Activated CD4-positive, alpha-beta T cell treated with anti-CD3 and anti-CD28 coated beads for 36 hours (primary cell): ENCODE measurements at regions not wholly inside any gene's neighbourhood (a gene's known extent, or its start where the extent isn't known, plus 50 kb on each side); places are given as distances from the start of the nearest gene placed in this dataset.

Source experiments
- ATAC-seq: fragments of 200-7000 bp; cut with Tn5 transposase; one replicate; pipeline ENCODE4 v1.10.0; 2021; ENCODE audit warnings: mild to moderate bottlenecking, moderate library complexity
- CTCF ChIA-PET: fragments of 350-600 bp; sonication (Branson Sonifier 250); formaldehyde crosslinking; loops from one replicate; lab custom pipeline; 2021; ENCODE audit warnings: antibody characterized with exemption; lab: Charles Lee
- POLR2A ChIA-PET: fragments of 350-600 bp; sonication (Branson Sonifier 250); formaldehyde crosslinking; loops from one replicate; lab custom pipeline; 2021; ENCODE audit warnings: antibody characterized with exemption, inconsistent platforms; lab: Charles Lee
- DNase-seq: peaks from one replicate; pipeline ENCODE4 v3.0.0-alpha.2; 2020
- H3K27ac Mint-ChIP-seq: one replicate; pipeline ENCODE4 v1.8.0; 2021; ENCODE audit warnings: mixed read lengths
- H3K27me3 Mint-ChIP-seq: one replicate; pipeline ENCODE4 v1.8.0; 2021; ENCODE audit warnings: mixed read lengths
- H3K36me3 Mint-ChIP-seq: one replicate; pipeline ENCODE4 v1.8.0; 2021; ENCODE audit warnings: low read depth, mixed read lengths
- H3K4me1 Mint-ChIP-seq: one replicate; pipeline ENCODE4 v1.8.0; 2021; ENCODE audit warnings: mixed read lengths
- H3K4me3 Mint-ChIP-seq: one replicate; pipeline ENCODE4 v1.8.0; 2021; ENCODE audit warnings: mild to moderate bottlenecking, moderate library complexity, mixed read lengths
- H3K9me3 Mint-ChIP-seq: one replicate; pipeline ENCODE4 v1.8.0; 2021; ENCODE audit warnings: low read depth, mixed read lengths
- intact Hi-C, 2 experiments: fragments of 100-400 bp; cut with DNase I in 1 of 2; cut with micrococcal nuclease in 1 of 2; formaldehyde crosslinking; loops; one replicate each; pipeline versions ENCODE4 v1.14.2 to v1.15.1; 2022 to 2024; cut with DNase I, micrococcal nuclease

GRCh38 chr7:45982132-45982531 is 61.1 kb upstream of the IGFBP3 start:
- Mint-ChIP-seq H3K4me1 (peaks cover 9% of the 10 kb centered on the region), H3K27ac (no peak overlapping the region), H3K9me3 (no peaks in the 10 kb centered on the region), H3K36me3 (peaks cover 21% of the 10 kb centered on the region), H3K27me3 (no peaks in the 10 kb centered on the region), H3K4me3 (no peak overlapping the region)
- intact Hi-C loops: no loop called here
- ChIA-PET POLR2A (no interaction called here), CTCF (no interaction called here)
- DNase-seq (no peak), ATAC-seq (no peak)

GRCh38 chr7:45980973-45981372 is 59.9 kb upstream of the IGFBP3 start:
- H3K36me3 Mint-ChIP-seq: peaks cover 21% of the 10 kb centered on the region
- H3K27me3 Mint-ChIP-seq: no peaks in the 10 kb centered on the region
- no peak for ATAC-seq
- CTCF ChIA-PET: no interaction called here
- POLR2A ChIA-PET: no interaction called here
- H3K27ac Mint-ChIP-seq: no peak overlapping the region
- no peaks in the 10 kb centered on the region for H3K9me3 Mint-ChIP-seq
- H3K4me1 Mint-ChIP-seq: peaks cover 9% of the 10 kb centered on the region
- intact Hi-C loops: no loop called here
- no peak overlapping the region for H3K4me3 Mint-ChIP-seq
- DNase-seq: no peak

- DNase-seq: no peak
- ChIA-PET CTCF (no interaction called here), POLR2A (no interaction called here)
- H3K4me1 Mint-ChIP-seq: peaks cover 9% of the 10 kb centered on the region
- H3K4me3 Mint-ChIP-seq: no peak overlapping the region
- no peaks in the 10 kb centered on the region for H3K9me3 Mint-ChIP-seq
- intact Hi-C loops: no loop called here
- H3K36me3 Mint-ChIP-seq: peaks cover 22% of the 10 kb centered on the region
- H3K27me3 Mint-ChIP-seq: no peaks in the 10 kb centered on the region
- H3K27ac Mint-ChIP-seq: no peak overlapping the region
- ATAC-seq: no peak
Observed at GRCh38 chr7:45980181-45980905, 59.3 kb upstream of the IGFBP3 start.

- H3K9me3 Mint-ChIP-seq: no peaks in the 10 kb centered on the region
- H3K27ac Mint-ChIP-seq: no peak overlapping the region
- no peak for DNase-seq
- POLR2A ChIA-PET: no interaction called here
- peaks cover 9% of the 10 kb centered on the region for H3K4me1 Mint-ChIP-seq
- H3K36me3 Mint-ChIP-seq: peaks cover 23% of the 10 kb centered on the region
- H3K4me3 Mint-ChIP-seq: no peak overlapping the region
- no peaks in the 10 kb centered on the region for H3K27me3 Mint-ChIP-seq
- intact Hi-C loops: no loop called here
- no peak for ATAC-seq
- CTCF ChIA-PET: no interaction called here
Observed at GRCh38 chr7:45979275-45980180, 58.5 kb upstream of the IGFBP3 start.

GRCh38 chr7:45978731-45979211 is 57.7 kb upstream of the IGFBP3 start:
- Mint-ChIP-seq H3K36me3 (peaks cover 23% of the 10 kb centered on the region), H3K9me3 (no peaks in the 10 kb centered on the region), H3K27ac (no peak overlapping the region), H3K27me3 (no peaks in the 10 kb centered on the region), H3K4me3 (no peak overlapping the region), H3K4me1 (peaks cover 9% of the 10 kb centered on the region)
- POLR2A ChIA-PET: no interaction called here
- CTCF ChIA-PET: no interaction called here
- ATAC-seq (no peak), DNase-seq (no peak)
- intact Hi-C loops: no loop called here

- ChIA-PET CTCF (no interaction called here), POLR2A (no interaction called here)
- ATAC-seq (peak; percentile 95), DNase-seq (peak; percentile 56)
- Mint-ChIP-seq H3K4me3 (no peak overlapping the region), H3K27ac (no peak overlapping the region), H3K36me3 (peaks cover 23% of the 10 kb centered on the region), H3K4me1 (peaks cover 9% of the 10 kb centered on the region), H3K27me3 (no peaks in the 10 kb centered on the region), H3K9me3 (no peaks in the 10 kb centered on the region)
- intact Hi-C loops: no loop called here
Observed at GRCh38 chr7:45978010-45978681, 57.1 kb upstream of the IGFBP3 start.

- no peaks in the 10 kb centered on the region for H3K9me3 Mint-ChIP-seq
- H3K36me3 Mint-ChIP-seq: peaks cover 23% of the 10 kb centered on the region
- H3K27ac Mint-ChIP-seq: no peak overlapping the region
- ChIA-PET POLR2A (no interaction called here), CTCF (no interaction called here)
- peaks cover 9% of the 10 kb centered on the region for H3K4me1 Mint-ChIP-seq
- no peak for ATAC-seq
- H3K4me3 Mint-ChIP-seq: no peak overlapping the region
- intact Hi-C loops: no loop called here
- no peak for DNase-seq
- H3K27me3 Mint-ChIP-seq: no peaks in the 10 kb centered on the region
Observed at GRCh38 chr7:45977256-45977780, 56.2 kb upstream of the IGFBP3 start.

GRCh38 chr7:45976485-45976856 is 55.4 kb upstream of the IGFBP3 start:
- ATAC-seq (no peak), DNase-seq (no peak)
- H3K9me3 Mint-ChIP-seq: no peaks in the 10 kb centered on the region
- H3K4me3 Mint-ChIP-seq: no peak overlapping the region
- no peaks in the 10 kb centered on the region for H3K27me3 Mint-ChIP-seq
- CTCF ChIA-PET: interaction anchor here (0.6 kb wide), 1 partner anchor 55 kb away, joined by 3 read pairs; the partner anchor contains the start of gene IGFBP3
- H3K4me1 Mint-ChIP-seq: peaks cover 9% of the 10 kb centered on the region
- no peak overlapping the region for H3K27ac Mint-ChIP-seq
- peaks cover 23% of the 10 kb centered on the region for H3K36me3 Mint-ChIP-seq
- intact Hi-C loops: no loop called here
- POLR2A ChIA-PET: no interaction called here

GRCh38 chr7:45975847-45976484 is 54.9 kb upstream of the IGFBP3 start:
- Mint-ChIP-seq H3K9me3 (no peaks in the 10 kb centered on the region), H3K4me3 (no peak overlapping the region), H3K36me3 (peaks cover 23% of the 10 kb centered on the region), H3K27ac (no peak overlapping the region), H3K27me3 (no peaks in the 10 kb centered on the region), H3K4me1 (peaks cover 9% of the 10 kb centered on the region)
- ATAC-seq (no peak), DNase-seq (no peak)
- ChIA-PET CTCF (interaction anchor here (0.6 to 0.7 kb wide), 2 partner anchors 55 to 1020 kb away, joined by 3 read pairs; partner anchors contain the start of gene IGFBP3), POLR2A (no interaction called here)
- intact Hi-C loops: no loop called here

GRCh38 chr7:45975367-45975766 is 54.3 kb upstream of the IGFBP3 start:
- POLR2A ChIA-PET: no interaction called here
- intact Hi-C loops: no loop called here

More at GRCh38 chr7:45975367-45975766, 54.3 kb upstream of the IGFBP3 start:
- Mint-ChIP-seq H3K4me1 (peaks cover 9% of the 10 kb centered on the region), H3K4me3 (no peak overlapping the region), H3K9me3 (no peaks in the 10 kb centered on the region), H3K27ac (no peak overlapping the region), H3K36me3 (peaks cover 18% of the 10 kb centered on the region), H3K27me3 (no peaks in the 10 kb centered on the region)
- DNase-seq (no peak), ATAC-seq (no peak)
- CTCF ChIA-PET: interaction anchor here (0.7 kb wide), 1 partner anchor 1020 kb away, joined by 3 read pairs; no protein-coding TSS in a partner anchor
